H9 (cell line): ENCODE measurements at regions not wholly inside any gene's neighbourhood (a gene's known extent, or its start where the extent isn't known, plus 50 kb on each side); places are given as distances from the start of the nearest gene placed in this dataset.

Experiments
- DNase-seq: peaks from one replicate; pipeline ENCODE4 v3.0.0-alpha.2; 2017
- H2AFZ ChIP-seq: one replicate; pipeline ENCODE4 v1.6.1; 2013; ENCODE audit warnings: mild to moderate bottlenecking, low read length, control low read depth, moderate library complexity
- H2AK5ac ChIP-seq: 2 replicates; pipeline ENCODE4 v1.6.1; 2013; ENCODE audit warnings: low read length, control low read depth, mixed read lengths; ENCODE audit not compliant: insufficient read length
- H2BK120ac ChIP-seq: one replicate; pipeline ENCODE4 v1.6.1; 2013; ENCODE audit warnings: low read depth, mild to moderate bottlenecking, low read length, control low read depth, inconsistent platforms; ENCODE audit not compliant: poor library complexity, severe bottlenecking
- H2BK12ac ChIP-seq: 2 replicates; pipeline ENCODE4 v1.6.1; 2013; ENCODE audit warnings: low read length, control low read depth, mixed read lengths, low read depth; ENCODE audit not compliant: insufficient read length
- H2BK15ac ChIP-seq: 2 replicates; pipeline ENCODE4 v1.6.1; 2013; ENCODE audit warnings: low read depth, low read length, control low read depth
- H2BK20ac ChIP-seq: one replicate; pipeline ENCODE4 v1.6.1; 2013; ENCODE audit warnings: low read depth, mild to moderate bottlenecking, low read length, control low read depth, inconsistent platforms; ENCODE audit not compliant: poor library complexity, severe bottlenecking
- H2BK5ac ChIP-seq: 2 replicates; pipeline ENCODE4 v1.6.1; 2013; ENCODE audit warnings: low read length, control low read depth, mixed read lengths; ENCODE audit not compliant: insufficient read length
- H3K14ac ChIP-seq: 2 replicates; pipeline ENCODE4 v1.6.1; 2013; ENCODE audit warnings: low read length, control low read depth; ENCODE audit not compliant: insufficient read depth
- H3K18ac ChIP-seq: 2 replicates; pipeline ENCODE4 v1.6.1; 2013; ENCODE audit warnings: low read depth, mild to moderate bottlenecking, mixed read lengths, low read length, control low read depth; ENCODE audit not compliant: insufficient read length
- H3K23ac ChIP-seq: 2 replicates; pipeline ENCODE4 v1.6.1; 2013; ENCODE audit warnings: low read length, control low read depth, mixed read lengths, low read depth; ENCODE audit not compliant: insufficient read length
- H3K23me2 ChIP-seq: 2 replicates; pipeline ENCODE4 v1.6.1; 2013; ENCODE audit warnings: low read depth, mild to moderate bottlenecking, mixed read lengths, low read length, control low read depth; ENCODE audit not compliant: insufficient read length, poor library complexity, severe bottlenecking
- H3K27ac ChIP-seq: 2 replicates; pipeline ENCODE4 v1.5.1; 2013; ENCODE audit warnings: low read length, control low read depth, mixed read lengths, low read depth; ENCODE audit not compliant: insufficient read length
- H3K27me3 ChIP-seq: 2 replicates; pipeline ENCODE4 v1.6.1; 2013; ENCODE audit warnings: low read length, control low read depth, inconsistent platforms; ENCODE audit not compliant: insufficient read depth
- H3K4ac ChIP-seq: 2 replicates; pipeline ENCODE4 v1.6.1; 2013; ENCODE audit warnings: low read depth, mild to moderate bottlenecking, control low read depth, inconsistent platforms, low read length, moderate library complexity
- H3K4me1 ChIP-seq: 2 replicates; pipeline ENCODE4 v1.6.1; 2013; ENCODE audit warnings: low read length, control low read depth, inconsistent platforms; ENCODE audit not compliant: insufficient read depth
- H3K4me2 ChIP-seq: 2 replicates; pipeline ENCODE4 v1.6.1; 2013; ENCODE audit warnings: low read length, control low read depth, mixed read lengths; ENCODE audit not compliant: insufficient read length, insufficient read depth
- H3K56ac ChIP-seq: 2 replicates; pipeline ENCODE4 v1.6.1; 2013; ENCODE audit warnings: low read depth, mild to moderate bottlenecking, mixed read lengths, low read length, control low read depth; ENCODE audit not compliant: insufficient read length
- H3K79me1 ChIP-seq: 2 replicates; pipeline ENCODE4 v1.6.1; 2013; ENCODE audit warnings: low read depth, mild to moderate bottlenecking, moderate library complexity, low read length, control low read depth, inconsistent platforms; ENCODE audit not compliant: insufficient read depth, poor library complexity, severe bottlenecking
- H3K79me2 ChIP-seq: 2 replicates; pipeline ENCODE4 v1.6.1; 2013; ENCODE audit warnings: low read length, control low read depth, inconsistent platforms; ENCODE audit not compliant: insufficient read depth
- H3K9ac ChIP-seq: 2 replicates; pipeline ENCODE4 v1.6.1; 2013; ENCODE audit warnings: low read length, control low read depth, mixed read lengths; ENCODE audit not compliant: insufficient read length; ENCODE audit errors: extremely low read depth
- H3K9me3 ChIP-seq: one replicate; pipeline ENCODE4 v1.6.1; 2013; ENCODE audit warnings: low read depth, low read length, inconsistent platforms; ENCODE audit not compliant: control insufficient read depth
- H3T11ph ChIP-seq: one replicate; pipeline ENCODE4 v1.6.1; 2013; ENCODE audit warnings: mild to moderate bottlenecking, low read length, control low read depth, inconsistent platforms
- H4K20me1 ChIP-seq: one replicate; pipeline ENCODE4 v1.6.1; 2013; ENCODE audit not compliant: control insufficient read depth, insufficient read length, insufficient read depth
- H4K5ac ChIP-seq: 2 replicates; pipeline ENCODE4 v1.6.1; 2013; ENCODE audit warnings: low read depth, mild to moderate bottlenecking, mixed read lengths, low read length, control low read depth; ENCODE audit not compliant: insufficient read length
- H4K8ac ChIP-seq: replicated peaks from 2 replicates; pipeline ENCODE4 v1.6.1; 2013; ENCODE audit warnings: low read length, control low read depth, mixed read lengths, low read depth; ENCODE audit not compliant: insufficient read length
- H4K91ac ChIP-seq: 2 replicates; pipeline ENCODE4 v1.6.1; 2013; ENCODE audit warnings: low read depth, mild to moderate bottlenecking, moderate library complexity, mixed read lengths, low read length, control low read depth; ENCODE audit not compliant: insufficient read length
- H3K27ac Mint-ChIP-seq, 3 experiments: 2 replicates in 2 of 3; 3 replicates in 1 of 3; pipeline ENCODE4 v1.8.0; 2020 to 2021; ENCODE audit warnings: mixed read lengths in 3 of 3, mild to moderate bottlenecking in 1 of 3, moderate library complexity in 1 of 3
- H3K27me3 Mint-ChIP-seq: 2 replicates; pipeline ENCODE4 v1.8.0; 2021; ENCODE audit warnings: low read depth, mild to moderate bottlenecking, moderate library complexity, mixed read lengths
- H3K36me3 Mint-ChIP-seq, 3 experiments: 2 replicates in 2 of 3; 3 replicates in 1 of 3; pipeline ENCODE4 v1.8.0; 2020 to 2021; ENCODE audit warnings: low read depth in 3 of 3, mixed read lengths in 3 of 3; ENCODE audit not compliant: insufficient read depth in 1 of 3
- H3K4me1 Mint-ChIP-seq, 2 experiments: 2 replicates each; pipeline ENCODE4 v1.8.0; 2020; ENCODE audit warnings: mixed read lengths in 2 of 2
- H3K4me3 Mint-ChIP-seq, 2 experiments: 2 replicates in 1 of 2; 3 replicates in 1 of 2; pipeline ENCODE4 v1.8.0; 2020 to 2021; ENCODE audit warnings: mild to moderate bottlenecking in 2 of 2, mixed read lengths in 2 of 2, moderate library complexity in 1 of 2
- H3K9me3 Mint-ChIP-seq, 2 experiments: 2 replicates in 1 of 2; 3 replicates in 1 of 2; pipeline ENCODE4 v1.8.0; 2020; ENCODE audit warnings: mild to moderate bottlenecking in 2 of 2, mixed read lengths in 2 of 2, moderate library complexity in 1 of 2
- CTCF ChIP-seq: fragments of 200-600 bp; sonication (generic); conservative IDR thresholded peaks from 3 replicates; pipeline ENCODE4 v1.8.0; 2021; ENCODE audit warnings: antibody characterized with exemption, mild to moderate bottlenecking
- WGBS: extraction: QIAGEN DNeasy Blood & Tissue Kit; methylation state at CpG from one replicate; pipeline ENCODE4 v1.1.7; 2013; ENCODE audit warnings: missing lambda C conversion rate, low lambda C conversion rate, mixed read lengths; ENCODE audit not compliant: insufficient read length; ENCODE audit errors: extremely low coverage; 5-methylcytosine and 5-hydroxymethylcytosine counted together

- Histone ChIP-seq H2BK15ac (no peak overlapping the region), H2AFZ (no peak overlapping the region), H3K9me3 (no peaks in the 10 kb centered on the region), H3K14ac (no peak overlapping the region), H4K8ac (no peak overlapping the region), H2BK20ac (no peak overlapping the region), H2AK5ac (no peak overlapping the region), H3K79me1 (no peaks in the 10 kb centered on the region), H3K27me3 (no peaks in the 10 kb centered on the region), H2BK5ac (no peak overlapping the region), H3K23me2 (no peaks in the 10 kb centered on the region), H3K23ac (no peak overlapping the region), H3K4ac (no peak overlapping the region), H3K27ac (no peak overlapping the region), H2BK12ac (no peak overlapping the region), H3K4me2 (no peak overlapping the region), H3K56ac (no peak overlapping the region), H3T11ph (no peak overlapping the region), H2BK120ac (no peak overlapping the region), H4K91ac (no peak overlapping the region), H4K5ac (no peak overlapping the region), H4K20me1 (no peaks in the 10 kb centered on the region), H3K4me1 (no peaks in the 10 kb centered on the region), H3K9ac (no peak overlapping the region), H3K18ac (no peak overlapping the region), H3K79me2 (no peaks in the 10 kb centered on the region)
- Mint-ChIP-seq H3K4me3 (no peak overlapping the region), H3K4me1 (peaks cover 19 to 23% of the 10 kb centered on the region in 2 experiments), H3K9me3 (peaks cover 0 to 5% of the 10 kb centered on the region in 2 experiments; a peak in 2 of 5 replicates), H3K36me3 (peaks cover 0 to 7% (median 4%) of the 10 kb centered on the region in 3 experiments; a peak in 4 of 7 replicates), H3K27ac (no peak overlapping the region), H3K27me3 (no peaks in the 10 kb centered on the region)
- WGBS, result no CpG with 5 or more reads among the region's 4 CpGs
- DNase-seq, result no peak
- no peak for TF ChIP-seq CTCF
Measured at GRCh38 chr14:65210118-65210821, 108.0 kb upstream of the MAX start.
